CD4-positive, alpha-beta T cell (primary cell): ENCODE measurements at regions not wholly inside any gene's neighbourhood (a gene's known extent, or its start where the extent isn't known, plus 50 kb on each side); places are given as distances from the start of the nearest gene placed in this dataset.

Source experiments
- ATAC-seq: fragments of 200-7000 bp; cut with Tn5 transposase; one replicate; pipeline ENCODE4 v1.10.0; 2022; ENCODE audit warnings: mild to moderate bottlenecking; ENCODE audit not compliant: poor library complexity
- CTCF ChIA-PET: fragments of 350-600 bp; sonication (Branson Sonifier 250); formaldehyde crosslinking; loops from one replicate; lab custom pipeline; 2021; ENCODE audit warnings: antibody characterized with exemption, inconsistent platforms; lab: Charles Lee
- POLR2A ChIA-PET: fragments of 350-600 bp; sonication (Branson Sonifier 250); formaldehyde crosslinking; loops from one replicate; lab custom pipeline; 2021; ENCODE audit warnings: antibody characterized with exemption, inconsistent platforms; lab: Charles Lee
- DNase-seq, 14 experiments: peaks; one replicate each; pipeline ENCODE4 v3.0.0-alpha.2; 2013 to 2020; ENCODE audit warnings: mixed read lengths in 2 of 14
- H3K27ac ChIP-seq, 2 donors: one replicate each; pipeline versions ENCODE4 v1.5.1 to v1.7.0; 2013; ENCODE audit warnings: low read length in 2 of 2, low read depth in 1 of 2, mild to moderate bottlenecking in 1 of 2
- H3K27me3 ChIP-seq, 2 experiments: 1 replicate in 1 of 2; 2 replicates in 1 of 2; pipeline versions ENCODE4 v1.6.1 to v1.7.0; 2013; ENCODE audit warnings: low read length in 2 of 2, control low read depth in 1 of 2, mild to moderate bottlenecking in 1 of 2, moderate library complexity in 1 of 2; ENCODE audit not compliant: insufficient read depth in 2 of 2, control insufficient read depth in 1 of 2
- H3K36me3 ChIP-seq: one replicate; pipeline ENCODE4 v1.6.1; 2013; ENCODE audit warnings: low read length, control low read depth; ENCODE audit not compliant: insufficient read depth
- H3K4me1 ChIP-seq: one replicate; pipeline ENCODE4 v1.6.1; 2013; ENCODE audit warnings: low read length, control low read depth; ENCODE audit not compliant: insufficient read depth
- H3K4me3 ChIP-seq: one replicate; pipeline ENCODE4 v1.5.1; 2013; ENCODE audit warnings: mild to moderate bottlenecking, low read length, moderate library complexity
- H3K9me3 ChIP-seq, 2 experiments: 1 replicate in 1 of 2; 2 replicates in 1 of 2; pipeline versions ENCODE4 v1.6.1 to v1.7.0; 2013; ENCODE audit warnings: low read length in 2 of 2, mild to moderate bottlenecking in 2 of 2, control low read depth in 1 of 2, moderate library complexity in 1 of 2; ENCODE audit not compliant: control insufficient read depth in 1 of 2, insufficient read depth in 1 of 2
- H3K27ac Mint-ChIP-seq: one replicate; pipeline ENCODE4 v1.8.0; 2020; ENCODE audit warnings: mixed read lengths
- H3K27me3 Mint-ChIP-seq: one replicate; pipeline ENCODE4 v1.8.0; 2021; ENCODE audit warnings: mixed read lengths
- H3K36me3 Mint-ChIP-seq: one replicate; pipeline ENCODE4 v1.8.0; 2021; ENCODE audit warnings: low read depth, mixed read lengths
- H3K4me1 Mint-ChIP-seq: one replicate; pipeline ENCODE4 v1.8.0; 2021; ENCODE audit warnings: low read depth, mixed read lengths
- H3K4me3 Mint-ChIP-seq: one replicate; pipeline ENCODE4 v1.8.0; 2020; ENCODE audit warnings: mild to moderate bottlenecking, mixed read lengths
- H3K9me3 Mint-ChIP-seq: one replicate; pipeline ENCODE4 v1.8.0; 2020; ENCODE audit warnings: mixed read lengths
- intact Hi-C, 2 experiments: fragments of 100-400 bp; cut with DNase I in 1 of 2; cut with micrococcal nuclease in 1 of 2; formaldehyde crosslinking; loops; one replicate each; pipeline versions ENCODE4 v1.15.1 to v1.9.0; 2023 to 2025; cut with DNase I, micrococcal nuclease
- TF ChIP-seq, protein P1 (sequence below): fragments of 200-600 bp; IDR thresholded peaks from one replicate; pipeline ENCODE4 v1.8.0; 2022; ENCODE audit warnings: antibody characterized with exemption, mild to moderate bottlenecking

DNA sequence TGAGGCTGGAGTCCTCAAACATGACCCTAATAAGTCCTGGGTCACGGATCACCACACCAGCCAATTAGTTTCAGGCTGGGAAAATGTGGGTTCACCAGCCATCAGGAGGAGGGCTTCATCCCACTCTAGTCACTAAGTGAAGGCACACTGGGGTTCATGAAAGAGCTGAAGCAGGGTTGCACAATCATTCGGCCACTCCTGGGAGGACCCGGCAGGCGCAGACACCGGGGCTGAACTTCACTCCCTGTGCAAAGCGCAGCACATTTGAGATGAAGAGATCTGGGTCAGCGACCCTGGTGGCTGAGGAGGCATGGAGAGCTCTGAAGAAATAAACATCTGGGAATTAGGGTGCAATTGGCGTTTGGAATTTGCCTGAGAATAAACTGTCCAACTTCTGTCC, 684.4 kb upstream of the SALL3 start:
- no peak overlapping the region for H3K27ac Mint-ChIP-seq
- peaks cover 9% of the 10 kb centered on the region for H3K27me3 Mint-ChIP-seq
- Histone ChIP-seq H3K27me3 (no peaks in the 10 kb centered on the region), H3K27ac (no peak overlapping the region), H3K9me3 (peaks cover 0 to 15% of the 10 kb centered on the region in 2 experiments), H3K36me3 (no peaks in the 10 kb centered on the region), H3K4me1 (no peaks in the 10 kb centered on the region), H3K4me3 (no peak overlapping the region)
- intact Hi-C loops, result no loop called here
- ATAC-seq (no peak), DNase-seq (no peak)
- POLR2A ChIA-PET, result no interaction called here
- no peak overlapping the region for H3K4me3 Mint-ChIP-seq
- H3K36me3 Mint-ChIP-seq, result no peaks in the 10 kb centered on the region
- CTCF ChIA-PET, result no interaction called here
- TF ChIP-seq, protein P1, sequence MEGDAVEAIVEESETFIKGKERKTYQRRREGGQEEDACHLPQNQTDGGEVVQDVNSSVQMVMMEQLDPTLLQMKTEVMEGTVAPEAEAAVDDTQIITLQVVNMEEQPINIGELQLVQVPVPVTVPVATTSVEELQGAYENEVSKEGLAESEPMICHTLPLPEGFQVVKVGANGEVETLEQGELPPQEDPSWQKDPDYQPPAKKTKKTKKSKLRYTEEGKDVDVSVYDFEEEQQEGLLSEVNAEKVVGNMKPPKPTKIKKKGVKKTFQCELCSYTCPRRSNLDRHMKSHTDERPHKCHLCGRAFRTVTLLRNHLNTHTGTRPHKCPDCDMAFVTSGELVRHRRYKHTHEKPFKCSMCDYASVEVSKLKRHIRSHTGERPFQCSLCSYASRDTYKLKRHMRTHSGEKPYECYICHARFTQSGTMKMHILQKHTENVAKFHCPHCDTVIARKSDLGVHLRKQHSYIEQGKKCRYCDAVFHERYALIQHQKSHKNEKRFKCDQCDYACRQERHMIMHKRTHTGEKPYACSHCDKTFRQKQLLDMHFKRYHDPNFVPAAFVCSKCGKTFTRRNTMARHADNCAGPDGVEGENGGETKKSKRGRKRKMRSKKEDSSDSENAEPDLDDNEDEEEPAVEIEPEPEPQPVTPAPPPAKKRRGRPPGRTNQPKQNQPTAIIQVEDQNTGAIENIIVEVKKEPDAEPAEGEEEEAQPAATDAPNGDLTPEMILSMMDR, result no peak
- H3K4me1 Mint-ChIP-seq, result no peaks in the 10 kb centered on the region
- H3K9me3 Mint-ChIP-seq, result peaks cover 2% of the 10 kb centered on the region

GRCh38 chr18:78296166-78296565, 683.5 kb upstream of the SALL3 start:
- H3K36me3 Mint-ChIP-seq, result no peaks in the 10 kb centered on the region
- ATAC-seq (no peak), DNase-seq (no peak)
- Histone ChIP-seq H3K4me3 (no peak overlapping the region), H3K27ac (no peak overlapping the region), H3K27me3 (no peaks in the 10 kb centered on the region), H3K36me3 (no peaks in the 10 kb centered on the region), H3K4me1 (no peaks in the 10 kb centered on the region), H3K9me3 (peaks cover 0 to 13% of the 10 kb centered on the region in 2 experiments)
- TF ChIP-seq, protein P1, result no peak
- ChIA-PET POLR2A (no interaction called here), CTCF (no interaction called here)
- peaks cover 2% of the 10 kb centered on the region for H3K9me3 Mint-ChIP-seq
- H3K27me3 Mint-ChIP-seq, result peaks cover 9% of the 10 kb centered on the region
- H3K4me1 Mint-ChIP-seq, result no peaks in the 10 kb centered on the region
- H3K27ac Mint-ChIP-seq, result no peak overlapping the region
- intact Hi-C loops, result no loop called here
- no peak overlapping the region for H3K4me3 Mint-ChIP-seq

- Histone ChIP-seq H3K4me1 (no peaks in the 10 kb centered on the region), H3K36me3 (no peaks in the 10 kb centered on the region), H3K4me3 (no peak overlapping the region), H3K27me3 (no peaks in the 10 kb centered on the region), H3K27ac (no peak overlapping the region), H3K9me3 (peaks cover 0 to 12% of the 10 kb centered on the region in 2 experiments)
- DNase-seq, result no peak
- no peaks in the 10 kb centered on the region for H3K9me3 Mint-ChIP-seq
- no peak overlapping the region for H3K4me3 Mint-ChIP-seq
- ATAC-seq, result no peak
- H3K36me3 Mint-ChIP-seq, result no peaks in the 10 kb centered on the region
- ChIA-PET CTCF (no interaction called here), POLR2A (no interaction called here)
- H3K27ac Mint-ChIP-seq, result no peak overlapping the region
- TF ChIP-seq, protein P1, result no peak
- intact Hi-C loops, result no loop called here
- H3K4me1 Mint-ChIP-seq, result no peaks in the 10 kb centered on the region
- peaks cover 9% of the 10 kb centered on the region for H3K27me3 Mint-ChIP-seq
Observed at GRCh38 chr18:78297048-78297447, 682.6 kb upstream of the SALL3 start.
